Neural crest cell (in vitro differentiated cells): ENCODE measurements at regions not wholly inside any gene's neighbourhood (a gene's known extent, or its start where the extent isn't known, plus 50 kb on each side); places are given as distances from the start of the nearest gene placed in this dataset.

ENCODE experiments used
- DNase-seq: peaks from one replicate; pipeline ENCODE4 v3.0.0; 2021; ENCODE audit warnings: low read depth, mixed read lengths, low spot score
- H3K27ac Mint-ChIP-seq: one replicate; pipeline ENCODE4 v1.8.0; 2021; ENCODE audit warnings: mild to moderate bottlenecking, mixed read lengths; ENCODE audit not compliant: unreplicated experiment
- H3K27me3 Mint-ChIP-seq: 2 replicates; pipeline ENCODE4 v1.8.0; 2021; ENCODE audit warnings: low read depth, mild to moderate bottlenecking, mixed read lengths
- H3K36me3 Mint-ChIP-seq: 2 replicates; pipeline ENCODE4 v1.8.0; 2021; ENCODE audit warnings: low read depth, mild to moderate bottlenecking, mixed read lengths
- H3K4me1 Mint-ChIP-seq: 2 replicates; pipeline ENCODE4 v1.8.0; 2021; ENCODE audit warnings: mixed read lengths
- H3K4me3 Mint-ChIP-seq: one replicate; pipeline ENCODE4 v1.8.0; 2021; ENCODE audit warnings: mild to moderate bottlenecking, mixed read lengths
- H3K9me3 Mint-ChIP-seq: 2 replicates; pipeline ENCODE4 v1.8.0; 2021; ENCODE audit warnings: mixed read lengths
- CTCF ChIP-seq: fragments of 200-600 bp; sonication (generic); conservative IDR thresholded peaks from 2 replicates; pipeline ENCODE4 v1.5.0; 2021; ENCODE audit warnings: antibody characterized with exemption, mild to moderate bottlenecking

GRCh38 chr12:126910570-126910969 lies 1356.4 kb upstream of the TMEM132C start:
- Mint-ChIP-seq H3K27ac (no peak overlapping the region), H3K9me3 (peaks cover 3% of the 10 kb centered on the region), H3K4me3 (no peak overlapping the region), H3K36me3 (no peaks in the 10 kb centered on the region), H3K27me3 (no peaks in the 10 kb centered on the region), H3K4me1 (peaks cover 3% of the 10 kb centered on the region)
- TF ChIP-seq CTCF = no peak
- DNase-seq = no peak

- H3K27ac Mint-ChIP-seq = no peak overlapping the region
- no peak for DNase-seq
- H3K4me1 Mint-ChIP-seq = no peaks in the 10 kb centered on the region
- peaks cover 3% of the 10 kb centered on the region for H3K9me3 Mint-ChIP-seq
- no peak overlapping the region for H3K4me3 Mint-ChIP-seq
- H3K27me3 Mint-ChIP-seq = no peaks in the 10 kb centered on the region
- TF ChIP-seq CTCF = no peak
- H3K36me3 Mint-ChIP-seq = no peaks in the 10 kb centered on the region
Observed at GRCh38 chr12:126912111-126912510, 1354.9 kb upstream of the TMEM132C start.

- no peak for TF ChIP-seq CTCF
- no peaks in the 10 kb centered on the region for H3K27me3 Mint-ChIP-seq
- peaks cover 5% of the 10 kb centered on the region for H3K9me3 Mint-ChIP-seq
- H3K4me1 Mint-ChIP-seq = no peaks in the 10 kb centered on the region
- no peak for DNase-seq
- no peak overlapping the region for H3K4me3 Mint-ChIP-seq
- no peaks in the 10 kb centered on the region for H3K36me3 Mint-ChIP-seq
- H3K27ac Mint-ChIP-seq = no peak overlapping the region
Observed at GRCh38 chr12:126914170-126914793, 1352.7 kb upstream of the TMEM132C start.

GRCh38 chr12:126915309-126915708 lies 1351.7 kb upstream of the TMEM132C start:
- no peak for DNase-seq
- Mint-ChIP-seq H3K27me3 (no peaks in the 10 kb centered on the region), H3K36me3 (no peaks in the 10 kb centered on the region), H3K27ac (no peak overlapping the region), H3K4me1 (no peaks in the 10 kb centered on the region), H3K4me3 (no peak overlapping the region), H3K9me3 (peaks cover 5% of the 10 kb centered on the region)
- TF ChIP-seq CTCF = no peak

- DNase-seq = no peak
- Mint-ChIP-seq H3K4me3 (no peak overlapping the region), H3K9me3 (no peaks in the 10 kb centered on the region), H3K4me1 (no peaks in the 10 kb centered on the region), H3K36me3 (no peaks in the 10 kb centered on the region), H3K27ac (no peak overlapping the region), H3K27me3 (peaks cover 10% of the 10 kb centered on the region)
- no peak for TF ChIP-seq CTCF
Observed at GRCh38 chr12:126926023-126926594, 1340.9 kb upstream of the TMEM132C start.
